Activated T-cell treated with anti-CD3 and anti-CD28 coated beads for 4 hours (primary cell): ENCODE measurements at regions not wholly inside any gene's neighbourhood (a gene's known extent, or its start where the extent isn't known, plus 50 kb on each side); places are given as distances from the start of the nearest gene placed in this dataset.

Experiments
- DNase-seq: peaks from one replicate; pipeline ENCODE4 v3.0.0-alpha.2; 2020

GRCh38 chr16:55242667-55243066 lies 81.3 kb upstream of the IRX6 start:
- no peak for DNase-seq

- DNase-seq, result no peak
These were observed 75.9 kb upstream of the IRX6 start for GRCh38 chr16:55248058-55248457.

- no peak for DNase-seq
These were observed 75.5 kb upstream of the IRX6 start for GRCh38 chr16:55248494-55248893.

GRCh38 chr16:55249361-55249760 lies 74.6 kb upstream of the IRX6 start:
- DNase-seq, result no peak

- DNase-seq, result no peak
These were observed 74.1 kb upstream of the IRX6 start for GRCh38 chr16:55249936-55250335.

- no peak for DNase-seq
These were observed 73.3 kb upstream of the IRX6 start for GRCh38 chr16:55250701-55251100.

GRCh38 chr16:55251151-55251550 lies 72.9 kb upstream of the IRX6 start:
- no peak for DNase-seq

GRCh38 chr16:55252577-55252976 lies 71.4 kb upstream of the IRX6 start:
- no peak for DNase-seq

- DNase-seq, result no peak
These were observed 70.0 kb upstream of the IRX6 start for GRCh38 chr16:55253987-55254386.

- no peak for DNase-seq
These were observed 68.2 kb upstream of the IRX6 start for GRCh38 chr16:55255733-55256282.

GRCh38 chr16:55256412-55257016 lies 67.5 kb upstream of the IRX6 start:
- DNase-seq, result no peak

- DNase-seq, result peak; percentile 5
These were observed 65.9 kb upstream of the IRX6 start for GRCh38 chr16:55257966-55258613.

GRCh38 chr16:55261301-55261700 lies 62.7 kb upstream of the IRX6 start:
- DNase-seq, result no peak

GRCh38 chr16:55263271-55264250 lies 60.4 kb upstream of the IRX6 start:
- no peak for DNase-seq

- no peak for DNase-seq
These were observed 59.1 kb upstream of the IRX6 start for GRCh38 chr16:55264949-55265348.

GRCh38 chr16:55265926-55266325 lies 58.1 kb upstream of the IRX6 start:
- no peak for DNase-seq

GRCh38 chr16:55271945-55272513 lies 52.0 kb upstream of the IRX6 start:
- DNase-seq, result no peak

GRCh38 chr16:55272744-55273143 lies 51.3 kb upstream of the IRX6 start:
- no peak for DNase-seq

- DNase-seq, result no peak
These were observed 50.6 kb upstream of the IRX6 start for GRCh38 chr16:55273356-55273755.

GRCh38 chr16:55273959-55274358 lies 50.0 kb upstream of the IRX6 start:
- no peak for DNase-seq
